Bronchial epithelial cell (primary cell): ENCODE measurements at regions not wholly inside any gene's neighbourhood (a gene's known extent, or its start where the extent isn't known, plus 50 kb on each side); places are given as distances from the start of the nearest gene placed in this dataset.

Experiments
- DNase-seq: peaks from one replicate; pipeline ENCODE4 v3.0.0-alpha.2; 2010; ENCODE audit warnings: low read depth
- FAIRE-seq: peaks from 2 replicates; lab custom pipeline; 2011; peaks lifted over from hg19 to GRCh38; lab: Jason Lieb, UNC
- H3K27me3 ChIP-seq: 2 replicates; pipeline ENCODE4 v1.5.1; 2011; ENCODE audit warnings: low read length; ENCODE audit not compliant: control insufficient read depth, insufficient read depth
- H3K36me3 ChIP-seq: 2 replicates; pipeline ENCODE4 v1.5.1; 2011; ENCODE audit warnings: low read length; ENCODE audit not compliant: control insufficient read depth, insufficient read depth
- H3K4me3 ChIP-seq: 2 replicates; pipeline ENCODE4 v1.5.1; 2011; ENCODE audit warnings: mild to moderate bottlenecking, low read depth, low read length, control low read depth
- CTCF ChIP-seq: IDR thresholded peaks from 2 replicates; pipeline ENCODE4 v1.5.1; 2011; ENCODE audit warnings: mild to moderate bottlenecking, moderate library complexity, low read length, control low read depth, inconsistent platforms; ENCODE audit not compliant: insufficient read depth, severe bottlenecking

GRCh38 chr7:12987238-12987637 is 299.8 kb downstream of the ARL4A start:
- no peak for TF ChIP-seq CTCF
- FAIRE-seq, result no peak
- H3K27me3 ChIP-seq, result no peaks in the 10 kb centered on the region

DNA sequence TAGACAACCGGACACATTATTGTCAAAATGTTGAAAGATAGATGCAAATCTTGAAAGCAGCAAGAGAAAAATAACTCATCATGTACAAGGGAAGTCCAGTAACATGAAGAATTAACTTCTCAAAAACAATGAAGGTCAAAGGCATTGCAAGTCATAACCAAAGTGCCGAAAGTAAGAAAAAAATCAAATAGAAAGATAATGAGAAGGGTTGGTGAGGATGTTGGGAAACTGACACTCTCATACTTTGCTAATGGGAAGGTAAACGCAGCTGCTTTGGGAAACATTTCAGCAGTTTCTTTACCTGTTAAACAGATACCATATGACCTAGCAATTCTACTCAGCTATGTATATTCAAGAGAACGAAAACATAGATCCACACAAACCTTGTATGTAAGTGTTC is 303.0 kb downstream of the ARL4A start:
- Histone ChIP-seq H3K27me3 (no peaks in the 10 kb centered on the region), H3K4me3 (no peak overlapping the region), H3K36me3 (no peaks in the 10 kb centered on the region)
- no peak for TF ChIP-seq CTCF
- FAIRE-seq (no peak), DNase-seq (no peak)

More at GRCh38 chr7:12987238-12987637, 299.8 kb downstream of the ARL4A start:
- no peak overlapping the region for H3K4me3 ChIP-seq
- no peak for DNase-seq
- H3K36me3 ChIP-seq, result no peaks in the 10 kb centered on the region

DNA sequence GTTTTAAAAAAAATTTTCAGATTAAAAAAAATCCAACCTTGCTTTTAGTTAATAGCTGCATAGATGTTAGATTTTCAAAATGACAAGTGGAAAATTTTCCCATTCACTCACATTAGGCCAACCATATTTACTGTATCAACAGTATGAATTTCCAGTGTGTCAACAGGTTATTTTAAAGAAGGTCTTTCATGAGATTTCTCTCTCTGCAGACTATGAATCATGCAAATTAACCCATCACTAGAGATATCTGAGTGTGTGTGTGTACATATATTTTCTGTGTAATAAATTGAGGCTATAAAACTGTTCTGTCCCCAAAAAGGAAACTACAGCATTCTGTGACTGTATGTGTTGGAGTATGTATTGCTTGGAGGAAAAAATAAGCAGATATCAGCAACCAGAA is 305.6 kb downstream of the ARL4A start:
- no peak overlapping the region for H3K4me3 ChIP-seq
- DNase-seq, result no peak
- H3K27me3 ChIP-seq, result no peaks in the 10 kb centered on the region
- no peak for FAIRE-seq
- no peak for TF ChIP-seq CTCF
- no peaks in the 10 kb centered on the region for H3K36me3 ChIP-seq

DNA sequence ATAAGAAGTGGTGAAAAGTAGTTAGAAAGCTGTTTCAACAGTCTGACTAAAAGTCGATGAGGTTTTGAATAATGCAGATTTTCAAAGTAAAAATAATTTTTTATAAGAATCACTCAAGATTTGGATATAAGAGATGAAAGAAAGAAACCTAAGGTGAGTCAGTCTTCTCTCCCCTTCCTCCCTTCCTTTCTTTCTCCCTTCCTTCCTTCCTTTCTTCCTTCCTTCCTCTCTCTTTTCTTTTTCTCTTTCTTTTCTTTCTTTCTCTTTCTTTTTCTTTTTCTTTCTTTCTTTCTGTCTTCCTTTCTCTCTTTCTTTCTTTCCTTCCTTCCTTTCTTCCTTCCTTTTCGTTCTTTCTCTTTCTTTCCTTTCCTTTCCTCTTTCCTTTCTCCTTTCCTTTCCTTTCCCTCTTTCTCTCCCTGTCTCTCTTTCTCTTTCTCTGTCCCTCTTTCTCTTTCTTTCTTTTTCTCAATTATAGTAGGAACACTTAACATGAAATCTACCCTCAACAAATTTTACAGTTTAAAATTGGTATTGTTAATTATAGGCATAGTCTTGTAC is 308.6 kb downstream of the ARL4A start:
- H3K36me3 ChIP-seq, result no peaks in the 10 kb centered on the region
- H3K4me3 ChIP-seq, result no peak overlapping the region
- DNase-seq (no peak), FAIRE-seq (no peak)
- no peak for TF ChIP-seq CTCF
- no peaks in the 10 kb centered on the region for H3K27me3 ChIP-seq

GRCh38 chr7:13007331-13007730 is 319.9 kb downstream of the ARL4A start:
- no peak overlapping the region for H3K4me3 ChIP-seq
- FAIRE-seq (no peak), DNase-seq (no peak)
- no peak for TF ChIP-seq CTCF
- no peaks in the 10 kb centered on the region for H3K36me3 ChIP-seq
- no peaks in the 10 kb centered on the region for H3K27me3 ChIP-seq

GRCh38 chr7:13009517-13009916 is 322.1 kb downstream of the ARL4A start:
- no peak for TF ChIP-seq CTCF
- FAIRE-seq, result no peak

More at GRCh38 chr7:13009517-13009916, 322.1 kb downstream of the ARL4A start:
- no peaks in the 10 kb centered on the region for H3K36me3 ChIP-seq
- no peaks in the 10 kb centered on the region for H3K27me3 ChIP-seq
- no peak overlapping the region for H3K4me3 ChIP-seq
- no peak for DNase-seq
